Right hindlimb (tissue), 1 donor: ENCODE measurements at regions not wholly inside any gene's neighbourhood (a gene's known extent, or its start where the extent isn't known, plus 50 kb on each side); places are given as distances from the start of the nearest gene placed in this dataset.

Experiments
- DNase-seq: peaks from one replicate; pipeline ENCODE4 v3.0.0-alpha.2; 2018

DNA sequence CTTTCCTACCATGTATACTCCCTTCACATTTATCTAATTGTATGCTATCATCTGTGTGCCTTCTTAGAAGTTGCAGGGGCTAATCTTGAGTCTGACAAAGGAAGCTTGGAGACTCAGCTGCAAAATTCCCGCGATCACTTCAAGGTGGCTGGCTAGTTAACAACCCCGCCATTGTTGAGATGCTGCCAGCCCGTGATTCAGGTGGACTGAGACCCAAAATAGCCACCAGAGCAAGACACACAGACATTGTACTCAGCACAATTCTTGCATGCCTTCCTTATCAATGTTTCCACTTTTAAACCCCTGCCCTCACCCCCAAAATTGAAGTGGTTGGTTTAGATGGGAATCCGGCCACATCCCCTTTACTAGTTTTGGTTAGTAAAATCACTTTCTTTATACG is 225.8 kb upstream of the ZNF717 start:
- no peak for DNase-seq

DNA sequence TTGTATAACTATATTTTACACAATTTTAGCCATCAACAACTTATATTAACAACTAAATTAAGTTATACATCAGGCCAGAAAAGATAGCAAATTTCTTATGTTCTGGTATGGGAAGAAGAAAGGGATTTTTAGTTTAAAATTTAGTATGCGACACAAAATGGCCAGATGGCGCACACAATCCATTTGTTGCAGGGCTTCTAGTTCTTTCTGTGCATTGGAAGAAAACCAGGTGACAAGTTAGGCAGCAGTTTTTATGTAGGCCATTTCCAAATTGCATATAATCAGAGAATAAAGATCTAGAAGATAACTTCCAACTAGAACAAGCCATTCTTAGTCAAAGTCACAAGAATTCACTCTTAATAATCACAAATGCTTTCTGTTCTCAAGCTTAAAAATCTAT is 230.1 kb upstream of the ZNF717 start:
- no peak for DNase-seq

DNA sequence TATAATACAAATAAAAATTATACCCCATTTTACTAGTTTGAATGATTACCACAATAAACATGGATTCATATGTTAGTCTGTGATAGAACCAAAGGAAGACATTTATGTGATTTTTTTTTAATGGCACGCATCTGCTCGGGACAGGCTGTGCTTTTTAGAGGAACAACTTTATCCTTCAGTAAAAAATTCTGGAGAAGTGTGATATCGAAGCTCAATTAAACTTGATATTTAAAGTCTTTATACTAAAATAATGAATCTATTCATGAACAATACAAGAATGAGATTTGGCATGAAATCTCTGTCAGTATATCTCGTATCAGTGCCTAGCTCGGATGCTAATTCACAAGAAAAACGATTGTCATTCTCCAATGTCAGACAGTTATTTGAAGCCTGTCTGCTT is 230.8 kb upstream of the ZNF717 start:
- DNase-seq = no peak

DNA sequence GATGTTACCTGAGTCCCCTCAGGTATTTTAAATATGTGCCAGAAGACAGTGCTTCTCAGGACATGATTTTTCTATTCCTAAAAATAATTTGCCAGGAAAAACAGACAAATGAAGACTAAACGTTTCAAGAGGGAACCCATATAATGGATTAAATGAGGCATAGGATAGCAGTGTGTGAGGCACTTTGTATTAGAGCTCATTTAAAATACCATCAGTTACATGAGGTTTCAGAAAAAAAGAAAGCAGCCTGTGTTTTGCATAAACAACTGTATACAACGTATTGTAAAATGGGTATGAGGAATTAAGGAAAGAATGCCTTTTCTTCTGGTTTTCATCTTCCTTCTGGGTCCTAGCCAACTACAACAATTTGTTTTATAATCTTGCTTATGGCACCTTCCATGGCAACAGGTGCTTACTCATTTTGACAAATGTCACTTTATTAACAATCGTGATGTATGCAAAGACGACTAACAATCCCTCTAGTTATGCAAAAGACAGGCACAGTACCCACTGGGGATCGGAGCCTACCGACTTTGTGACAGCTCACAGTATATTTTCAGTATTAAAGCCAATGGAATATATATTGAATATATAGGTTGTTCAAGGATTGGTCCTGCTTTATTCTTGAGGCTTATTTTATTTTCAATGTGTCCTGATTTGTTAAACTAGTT is 231.6 kb upstream of the ZNF717 start:
- no peak for DNase-seq

DNA sequence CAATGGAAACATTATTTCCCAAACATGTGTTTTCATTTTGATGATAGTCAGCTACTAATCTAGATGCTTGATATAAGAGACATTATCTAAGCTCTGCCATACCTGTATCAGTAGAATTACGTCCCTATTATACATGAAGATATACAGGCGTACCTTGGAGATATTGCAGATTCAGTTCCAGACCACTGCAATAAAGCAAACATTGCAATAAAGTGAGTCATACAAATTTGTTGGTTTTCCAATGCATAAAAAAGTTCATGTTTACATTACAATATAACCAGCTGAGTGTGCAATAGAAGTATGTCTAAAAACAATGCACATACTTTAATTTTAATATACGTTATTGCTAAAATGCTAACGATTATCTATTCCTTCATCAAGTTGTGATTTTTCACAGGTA is 236.0 kb upstream of the ZNF717 start:
- no peak for DNase-seq

DNA sequence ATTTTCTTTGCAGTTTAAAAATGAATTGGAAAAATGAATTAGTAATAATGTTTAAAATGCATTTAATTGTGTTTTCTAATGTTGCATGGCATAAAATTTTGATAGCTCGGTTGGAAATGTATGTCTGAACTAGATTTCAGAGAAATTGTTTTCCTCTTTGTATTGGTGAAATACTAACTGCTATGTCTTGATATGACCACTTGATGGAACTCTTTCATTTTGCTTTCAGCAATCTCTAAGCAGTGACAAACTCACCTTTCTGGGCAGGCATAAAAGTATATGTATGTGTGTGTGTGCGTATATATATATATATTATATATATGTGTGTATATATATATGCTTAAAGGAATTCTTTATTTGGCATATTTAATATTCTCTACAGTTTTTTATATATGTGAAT is 239.3 kb upstream of the ZNF717 start:
- no peak for DNase-seq

DNA sequence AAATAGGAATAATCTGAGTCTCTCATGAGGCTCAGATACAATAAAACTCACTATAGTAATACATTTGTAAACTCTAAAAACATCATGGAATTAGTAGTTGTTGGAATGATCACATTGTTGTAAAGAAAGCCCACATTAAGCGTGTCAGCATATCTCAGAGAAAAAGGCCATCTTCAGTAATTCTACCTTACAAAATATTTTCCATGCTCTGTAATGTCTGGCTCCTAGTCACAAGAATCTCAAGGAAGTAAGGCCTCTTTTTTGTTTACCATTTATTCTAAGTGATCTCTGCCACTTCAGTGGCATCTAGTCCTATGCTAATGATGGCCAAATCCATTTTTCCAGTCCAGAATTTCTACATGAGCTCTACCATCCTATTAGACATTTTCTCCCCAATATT is 240.2 kb upstream of the ZNF717 start:
- DNase-seq = no peak

DNA sequence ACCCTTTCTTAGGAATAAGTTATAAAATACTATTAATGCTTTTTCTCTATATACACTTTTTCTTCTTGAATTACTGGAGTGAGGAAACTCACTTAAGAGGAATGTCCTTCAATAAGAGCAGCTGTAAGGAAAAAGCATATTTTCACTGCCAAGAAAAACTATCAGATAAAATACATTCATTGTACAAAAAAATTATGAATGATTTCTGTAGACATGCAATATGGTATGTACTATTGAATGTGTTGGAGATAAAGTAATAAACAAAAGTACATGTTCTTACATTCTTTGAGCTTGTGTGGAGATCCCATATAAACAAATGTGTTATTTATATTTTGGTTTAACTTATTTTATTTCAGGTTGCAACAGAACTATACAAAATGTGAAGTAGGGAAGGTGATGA is 241.0 kb upstream of the ZNF717 start:
- DNase-seq = no peak

DNA sequence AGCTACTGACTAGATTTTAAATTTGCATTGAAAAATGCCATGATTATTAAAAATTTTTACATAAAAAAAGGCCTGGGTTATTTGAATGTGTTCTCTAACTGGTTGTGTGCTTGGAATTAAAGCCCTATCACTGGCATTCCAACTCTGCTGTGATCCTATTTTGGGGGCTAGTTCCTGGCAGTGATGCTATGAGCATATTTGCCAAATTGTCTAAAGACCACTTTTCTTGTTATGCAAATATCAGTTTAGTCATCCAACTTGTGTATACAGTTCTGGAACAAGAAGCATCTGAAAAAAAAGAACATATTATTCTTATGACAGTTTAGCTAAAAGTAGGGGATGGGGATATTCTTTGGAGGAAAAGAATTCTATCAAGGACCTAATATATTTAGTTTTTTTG is 243.4 kb upstream of the ZNF717 start:
- DNase-seq = no peak

DNA sequence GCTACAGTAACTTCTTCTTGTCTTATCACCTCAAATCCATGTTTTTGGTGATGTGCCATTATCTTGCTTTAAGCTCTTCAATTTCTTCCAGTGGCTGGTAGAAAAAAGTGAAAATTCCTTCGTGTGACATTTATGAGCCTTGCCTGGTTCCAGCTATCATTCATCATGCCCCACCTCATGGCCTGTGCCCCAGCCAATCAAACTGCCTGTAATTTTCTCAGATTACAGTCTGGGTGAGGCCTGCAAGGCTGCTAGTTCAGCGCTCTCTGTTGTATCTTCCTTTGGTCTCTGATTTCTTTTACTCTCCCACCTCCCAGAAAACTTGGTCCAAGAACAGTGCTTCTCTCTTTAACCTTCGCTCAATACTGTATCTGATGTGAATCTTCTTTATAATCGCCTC is 249.3 kb upstream of the ZNF717 start:
- no peak for DNase-seq

DNA sequence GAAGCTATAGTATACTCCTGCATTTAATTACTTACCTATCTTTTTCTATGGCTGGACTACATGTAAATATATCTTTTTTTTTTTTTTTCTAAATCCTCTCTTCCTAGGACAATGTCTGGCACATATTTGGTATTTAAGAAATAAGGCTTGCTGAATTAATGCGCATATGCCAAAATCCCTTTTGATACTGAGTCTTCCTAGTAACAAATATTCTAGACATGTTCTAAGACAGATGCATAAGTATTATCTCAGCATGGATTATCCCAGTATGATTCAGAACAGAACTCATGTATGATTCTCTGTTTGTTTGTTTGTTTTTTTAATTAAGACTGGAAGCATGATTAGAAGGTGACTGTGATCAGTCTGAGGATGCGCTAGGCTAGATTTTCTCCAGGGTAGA is 249.8 kb upstream of the ZNF717 start:
- no peak for DNase-seq

DNA sequence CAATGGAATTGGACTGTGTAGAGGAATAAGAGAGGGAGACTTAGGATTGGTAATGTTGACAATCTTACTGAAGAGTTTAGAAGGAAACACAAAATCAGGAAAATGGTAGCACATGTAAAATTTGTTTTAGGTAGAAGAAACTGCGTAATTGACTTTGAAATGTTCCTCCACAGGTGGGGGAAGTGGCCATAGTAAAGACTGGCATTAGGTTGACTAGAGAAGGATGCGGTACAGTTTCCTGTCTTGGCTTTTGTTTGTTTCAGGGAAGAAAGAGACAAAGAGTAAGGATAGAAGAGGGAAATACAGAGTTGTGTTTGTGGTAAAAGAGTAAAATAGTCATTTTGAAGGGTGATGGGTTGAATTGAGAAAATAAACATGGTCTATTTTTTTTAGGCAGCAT is 253.6 kb upstream of the ZNF717 start:
- DNase-seq = no peak

DNA sequence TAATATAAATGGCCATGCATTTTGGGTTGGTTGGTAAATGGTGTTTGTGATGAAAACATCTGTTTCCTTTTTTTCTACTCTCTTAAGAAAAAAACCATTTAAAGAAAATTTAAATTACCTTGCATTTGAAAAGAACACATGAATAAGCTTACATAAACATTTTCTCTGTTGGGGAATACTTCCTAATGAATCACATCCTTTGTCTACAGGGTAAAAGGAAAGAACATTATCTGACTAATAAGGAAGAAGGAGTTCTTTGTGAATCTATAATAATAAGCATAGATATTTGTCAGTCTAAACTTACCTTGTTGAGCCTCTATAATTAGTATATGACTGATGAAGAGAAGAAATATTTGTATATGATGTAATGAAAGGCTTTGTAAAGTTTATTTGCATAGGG is 254.1 kb upstream of the ZNF717 start:
- no peak for DNase-seq

DNA sequence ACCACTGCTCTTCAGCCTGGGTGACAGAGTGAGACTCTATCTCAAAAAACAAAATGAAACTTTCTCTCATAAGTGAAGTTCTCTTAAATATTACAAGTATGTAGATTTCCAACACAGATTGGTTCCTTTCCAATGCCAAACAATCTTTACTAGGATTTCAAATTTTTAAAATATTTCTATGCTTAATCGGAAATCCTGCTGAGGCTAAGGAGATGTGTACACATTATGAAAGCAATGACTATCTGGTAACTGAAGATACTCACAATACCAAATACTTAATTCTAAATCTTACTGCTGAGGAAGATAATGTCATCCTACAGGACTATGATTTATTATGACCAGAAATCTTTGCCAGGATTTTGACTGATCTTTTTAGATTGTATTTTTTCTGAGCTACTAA is 255.6 kb upstream of the ZNF717 start:
- DNase-seq = no peak

DNA sequence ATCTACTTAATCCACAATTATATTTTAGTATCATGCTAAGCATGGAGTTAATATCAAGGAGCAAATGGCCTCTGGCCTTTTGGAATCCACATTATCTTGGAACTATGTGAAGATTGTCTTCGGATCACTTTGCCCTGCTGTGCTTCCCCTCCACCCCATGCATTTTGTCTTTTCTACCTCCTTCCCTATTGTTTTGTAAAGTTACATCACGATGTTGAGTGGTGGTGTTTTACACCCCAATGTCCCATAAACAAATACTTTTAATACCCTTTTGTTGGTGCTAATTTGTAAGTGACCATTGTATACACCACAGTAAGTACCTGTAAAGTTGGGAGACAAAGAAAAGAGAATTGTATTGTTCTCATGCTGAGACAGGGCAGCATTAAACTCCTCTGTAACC is 258.4 kb upstream of the ZNF717 start:
- DNase-seq = no peak

DNA sequence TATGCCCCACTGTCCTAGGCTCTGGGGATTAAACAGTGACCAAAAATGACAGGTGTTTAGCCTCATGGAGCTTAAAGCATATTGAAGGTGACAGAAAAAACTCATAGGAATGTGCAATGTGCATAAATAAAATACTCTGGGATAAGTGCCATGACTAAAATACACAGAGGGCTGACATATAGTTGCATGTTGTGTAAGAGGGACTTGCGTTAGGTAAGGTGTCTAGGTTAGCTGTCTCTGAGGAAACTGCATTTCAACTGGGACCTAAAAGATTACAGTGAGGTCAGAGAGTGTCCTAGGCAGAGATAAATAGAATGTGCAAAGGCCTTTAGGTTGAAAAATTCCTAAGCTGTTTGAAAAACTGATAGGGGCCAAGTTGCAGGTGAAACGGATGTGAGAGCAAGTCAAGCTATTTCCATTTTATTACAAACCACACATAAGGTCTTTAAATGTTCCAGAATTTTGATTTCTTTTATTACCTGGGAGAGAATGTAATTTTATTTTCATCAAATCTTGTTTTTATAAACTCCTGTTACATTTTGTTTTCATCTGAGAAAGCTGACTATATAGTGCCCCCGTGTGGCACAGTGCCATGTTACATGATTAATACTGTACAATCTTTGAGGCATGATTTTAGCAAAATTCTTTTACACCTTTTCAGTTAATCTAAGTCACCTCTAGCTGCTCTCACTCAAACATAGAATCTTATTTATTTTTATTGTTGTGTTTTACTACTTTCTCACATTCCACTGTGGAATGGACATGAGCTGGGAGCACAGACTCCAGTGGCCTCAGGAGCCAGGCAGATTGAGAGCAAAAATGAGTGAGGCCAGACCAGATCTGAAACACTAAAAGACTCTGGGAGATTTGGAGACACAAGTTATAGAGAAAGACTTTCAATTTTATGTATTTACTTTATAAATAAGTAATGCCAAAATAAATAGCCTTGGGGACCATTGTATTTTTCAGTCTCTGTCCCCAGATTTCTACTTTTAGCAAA is 259.6 kb upstream of the ZNF717 start:
- DNase-seq = peak; percentile 18

DNA sequence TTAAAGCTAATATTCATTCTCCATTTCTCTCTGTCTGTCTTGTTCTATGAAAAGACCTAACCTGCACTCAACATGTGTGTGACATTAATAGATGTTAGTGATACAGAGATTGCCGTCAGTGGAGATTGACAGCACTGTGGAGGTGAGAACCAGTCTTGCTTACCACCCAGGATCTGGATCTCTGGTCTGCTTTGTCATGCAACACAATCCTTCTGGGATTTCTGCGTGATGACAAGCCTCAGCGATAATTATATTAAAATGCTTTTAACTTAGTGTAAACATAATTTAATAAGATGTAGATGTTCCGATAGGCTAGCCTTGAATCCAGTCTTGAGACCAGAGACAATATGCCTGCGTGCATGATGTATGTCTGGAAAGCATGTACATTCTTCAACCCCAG is 262.0 kb upstream of the ZNF717 start:
- DNase-seq = no peak

DNA sequence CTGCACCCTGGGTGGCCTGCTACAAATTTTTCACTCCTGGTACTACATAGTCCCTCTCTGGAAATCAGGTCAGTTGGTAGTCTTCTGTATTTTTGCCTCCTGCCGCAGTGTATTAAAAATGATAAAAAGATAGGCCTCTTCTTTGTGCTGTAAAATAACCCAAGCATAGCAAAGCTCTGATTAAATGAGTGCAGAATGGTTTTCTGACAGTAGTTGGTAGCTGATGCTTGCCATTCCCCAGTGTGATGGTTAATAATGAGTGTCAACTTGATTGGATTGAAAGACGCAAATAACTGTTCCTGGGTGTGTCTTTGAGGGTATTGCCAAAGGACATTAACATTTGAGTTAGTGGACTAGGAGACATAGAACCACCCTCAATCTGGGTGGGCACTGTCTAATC is 264.4 kb upstream of the ZNF717 start:
- no peak for DNase-seq

DNA sequence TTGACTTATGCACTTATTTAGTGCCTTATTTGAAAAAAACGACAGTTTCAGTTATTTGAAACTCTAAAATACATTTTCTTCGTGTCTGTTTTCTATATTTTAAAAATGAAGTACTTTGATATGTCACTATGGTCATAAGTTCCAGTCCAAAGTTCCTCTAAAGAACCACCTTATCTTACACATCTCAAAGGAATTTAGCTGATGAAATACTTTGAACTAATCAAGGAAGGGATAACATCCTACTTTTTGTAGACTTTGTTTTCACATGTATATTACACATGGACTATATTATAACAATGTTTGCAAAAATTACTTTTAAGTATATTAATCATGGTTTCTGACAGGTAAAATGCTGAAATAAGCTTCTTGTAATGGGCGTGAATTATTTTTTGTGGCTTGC is 265.8 kb upstream of the ZNF717 start:
- no peak for DNase-seq

DNA sequence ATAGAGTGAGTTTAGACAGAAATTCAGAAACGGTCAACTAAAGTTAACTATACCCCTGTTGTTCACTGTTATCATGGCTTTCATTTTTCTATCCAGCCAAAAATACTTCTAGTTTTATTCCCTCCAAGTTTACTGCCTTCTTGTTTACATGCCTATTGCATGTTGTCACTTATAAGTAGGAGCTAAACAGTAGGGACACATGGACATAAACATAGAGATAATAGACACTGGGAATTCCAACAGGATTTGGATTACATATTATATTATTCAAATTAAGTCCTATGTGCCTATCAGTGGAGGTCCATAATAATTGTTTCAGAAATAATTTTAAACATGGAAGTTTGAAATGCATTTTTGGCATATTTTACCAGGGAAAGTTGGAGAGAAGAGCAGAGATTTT is 269.1 kb upstream of the ZNF717 start:
- no peak for DNase-seq

DNA sequence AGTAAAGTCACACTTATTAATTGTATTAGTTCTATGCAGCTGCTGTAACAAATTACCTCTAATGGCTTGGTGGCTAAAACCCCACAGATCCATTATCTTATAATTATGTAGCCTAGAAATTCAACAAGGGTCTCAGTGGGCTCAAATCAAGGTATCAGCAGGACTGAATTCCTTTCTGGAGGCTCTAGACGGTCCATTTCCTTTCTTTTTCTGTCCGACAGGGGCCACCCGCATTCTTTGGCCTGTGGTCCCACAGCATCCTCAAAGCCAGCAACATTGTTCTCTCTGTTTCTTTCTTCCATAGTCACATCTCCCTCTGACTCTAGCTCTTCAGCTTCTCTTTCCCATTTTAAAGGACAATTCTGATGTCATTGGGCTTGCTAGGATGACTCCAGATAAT is 276.3 kb upstream of the ZNF717 start:
- DNase-seq = no peak

DNA sequence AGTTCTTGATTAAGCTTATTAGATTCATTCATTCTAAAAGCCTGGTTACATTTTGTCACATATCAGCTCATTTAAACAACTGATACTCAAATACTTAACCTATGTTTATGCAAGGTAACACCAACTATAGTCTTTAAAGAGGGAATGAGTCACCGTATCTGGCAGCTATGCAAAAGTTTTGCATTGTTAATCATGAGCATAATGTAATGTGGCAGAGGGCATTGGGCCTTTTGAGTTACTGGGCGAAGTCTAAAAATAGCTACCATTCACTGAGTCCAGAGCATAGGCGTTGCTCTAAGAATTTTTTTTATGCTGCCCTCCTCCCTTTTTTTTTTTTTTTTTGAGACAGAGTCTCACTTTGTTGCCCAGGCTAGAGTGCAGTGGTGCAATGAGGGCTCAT is 277.7 kb upstream of the ZNF717 start:
- no peak for DNase-seq

DNA sequence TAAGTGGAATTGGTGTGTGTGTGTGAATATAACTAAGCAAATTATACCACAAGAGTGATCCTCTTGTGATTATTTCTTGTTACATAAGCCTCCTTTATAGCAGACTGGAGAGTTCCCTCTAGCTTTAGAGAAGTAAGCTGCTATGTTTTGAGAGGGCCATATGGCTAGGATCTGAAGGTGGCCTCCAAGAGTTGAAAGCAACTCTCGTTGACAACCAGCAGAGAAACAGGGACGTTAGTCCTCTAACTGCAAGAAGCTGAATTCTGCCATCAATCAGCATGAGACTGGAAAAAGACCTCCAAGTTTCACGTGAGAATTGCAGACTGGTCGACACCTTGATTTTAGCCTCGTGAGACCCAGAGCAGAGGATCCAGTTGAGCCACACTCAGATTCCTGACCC is 278.5 kb upstream of the ZNF717 start:
- no peak for DNase-seq

DNA sequence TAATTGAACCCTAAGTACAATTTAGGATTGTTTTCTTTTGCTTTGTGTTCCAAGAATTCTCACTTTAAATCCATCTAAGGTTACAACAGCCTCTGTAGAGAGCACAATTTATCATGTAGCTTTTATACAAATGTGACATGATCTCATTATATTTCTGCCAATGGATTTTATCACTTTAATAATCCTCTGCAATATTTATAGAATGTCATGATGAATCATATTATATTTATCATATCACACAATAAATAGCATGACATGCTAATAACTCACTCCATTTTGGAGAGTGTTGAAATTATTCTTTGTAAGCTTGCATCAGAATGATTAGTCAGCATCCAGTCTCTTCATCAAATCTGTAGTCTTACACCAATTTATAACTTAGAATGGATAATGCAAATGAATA is 280.6 kb upstream of the ZNF717 start:
- DNase-seq = no peak

DNA sequence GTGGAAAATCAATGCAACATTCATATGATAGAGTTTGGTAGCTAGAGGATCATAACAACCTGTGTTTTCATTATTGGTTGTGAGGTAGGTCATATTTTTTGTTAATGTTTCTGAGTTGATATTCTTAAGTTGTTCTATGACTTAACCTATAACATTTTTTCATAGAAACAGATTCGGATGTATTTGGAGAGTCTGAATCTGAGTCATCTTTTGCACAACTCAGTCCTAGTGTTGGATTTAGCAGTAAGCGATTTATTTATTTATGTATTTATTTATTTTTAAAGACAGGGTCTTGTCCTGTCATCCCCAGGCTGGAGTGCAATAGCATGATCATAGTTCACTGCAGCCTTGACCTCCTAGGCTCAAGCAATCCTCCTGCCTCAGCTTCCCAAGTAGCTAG is 292.8 kb upstream of the ZNF717 start:
- no peak for DNase-seq
